K562 (cell line): ENCODE measurements at regions not wholly inside any gene's neighbourhood (a gene's known extent, or its start where the extent isn't known, plus 50 kb on each side); places are given as distances from the start of the nearest gene placed in this dataset.

ENCODE experiments used
- ATAC-seq: fragments of 200-7000 bp; cut with Tn5 transposase; 3 replicates; pipeline ENCODE4 v1.9.1; 2020; ENCODE audit warnings: moderate library complexity
- BruUV-seq: library from RNA; stranded (reverse); fragments of 400-500 nt; replicated peaks from 2 replicates; lab custom pipeline; 2021; lab: Mats Ljungman, UMichigan
- CTCF ChIA-PET: fragments of 300-600 bp; formaldehyde crosslinking; extraction: SDS; loops from one replicate; lab custom pipeline; 2021; ENCODE audit warnings: low intra/inter-chr PET ratio; lab: Yijun Ruan, JAX
- POLR2A ChIA-PET: fragments of 300-600, 350-650 bp; sonication (Branson Sonifier 250); formaldehyde crosslinking; extraction: SDS; loops from one replicate; lab custom pipeline; 2021; ENCODE audit warnings: antibody characterized with exemption, inconsistent platforms; lab: Yijun Ruan, JAX
- DNase-seq, 4 experiments: peaks; one replicate each; pipeline versions ENCODE4 v3.0.0 to v3.0.0-alpha.2; 2011 to 2018; ENCODE audit warnings: low spot score in 3 of 4, mixed read lengths in 3 of 4; ENCODE audit errors: extremely low read depth in 1 of 4
- FAIRE-seq: peaks from 2 replicates; lab custom pipeline; 2011; peaks lifted over from hg19 to GRCh38; lab: Jason Lieb, UNC
- H2AFZ ChIP-seq: 2 replicates; pipeline ENCODE4 v1.6.0; 2011; ENCODE audit warnings: low read depth, low read length, control low read depth, inconsistent platforms
- H3K27ac ChIP-seq: fragments of 200-600 bp; 3 replicates; pipeline ENCODE4 v1.8.0; 2011; ENCODE audit warnings: low read depth, mild to moderate bottlenecking, control low read depth, inconsistent platforms, low read length, moderate library complexity, mixed read lengths; ENCODE audit errors: extremely low read depth
- H3K27me3 ChIP-seq, 2 experiments: fragments of 300-600 bp in 1 of 2; 2 replicates in 1 of 2; 3 replicates in 1 of 2; pipeline versions ENCODE4 v1.6.0 to v1.8.0; 2011; ENCODE audit warnings: inconsistent platforms in 2 of 2, low read length in 2 of 2, mild to moderate bottlenecking in 1 of 2, mixed read lengths in 1 of 2, moderate library complexity in 1 of 2; ENCODE audit not compliant: control insufficient read depth in 2 of 2, insufficient read depth in 2 of 2
- H3K36me3 ChIP-seq: fragments of 300-600 bp; 3 replicates; pipeline ENCODE4 v1.8.0; 2011; ENCODE audit warnings: mild to moderate bottlenecking, low read length, inconsistent platforms; ENCODE audit not compliant: control insufficient read depth, insufficient read depth
- H3K4me1 ChIP-seq, 2 experiments: fragments of 200-600 bp in 1 of 2; replicated peaks in 1 of 2; 2 replicates in 1 of 2; 3 replicates in 1 of 2; pipeline versions ENCODE4 v1.5.1 to v1.8.0; 2011; ENCODE audit warnings: inconsistent platforms in 2 of 2, low read length in 2 of 2, mild to moderate bottlenecking in 1 of 2, mixed read lengths in 1 of 2, moderate library complexity in 1 of 2; ENCODE audit not compliant: control insufficient read depth in 2 of 2, insufficient read depth in 2 of 2
- H3K4me2 ChIP-seq: 2 replicates; pipeline ENCODE4 v1.6.1; 2011; ENCODE audit warnings: low read length, control low read depth, inconsistent platforms, mixed read lengths; ENCODE audit not compliant: insufficient read depth
- H3K4me3 ChIP-seq: fragments of 200-600 bp; sonication (generic), shearing (Covaris generic); 2 replicates; pipeline ENCODE4 v1.5.1; 2016; ENCODE audit warnings: control low read depth, inconsistent platforms
- H3K79me2 ChIP-seq: fragments of 200-600 bp; 3 replicates; pipeline ENCODE4 v1.8.0; 2011; ENCODE audit warnings: low read length, inconsistent platforms; ENCODE audit not compliant: control insufficient read depth, insufficient read depth
- H3K9ac ChIP-seq, 2 experiments: 2 replicates each; pipeline versions ENCODE4 v1.6.0 to v1.6.1; 2011; ENCODE audit warnings: low read depth in 2 of 2, low read length in 2 of 2, control low read depth in 1 of 2, inconsistent platforms in 1 of 2, mild to moderate bottlenecking in 1 of 2, mixed read lengths in 1 of 2; ENCODE audit not compliant: insufficient read depth in 1 of 2
- H3K9me1 ChIP-seq: one replicate; pipeline ENCODE4 v1.6.0; 2011; ENCODE audit warnings: inconsistent platforms, mild to moderate bottlenecking, low read length, moderate library complexity; ENCODE audit not compliant: control insufficient read depth, insufficient read depth
- H3K9me3 ChIP-seq: replicated peaks from 2 replicates; pipeline ENCODE4 v1.5.1; 2011; ENCODE audit warnings: low read depth, low read length, inconsistent platforms; ENCODE audit not compliant: control insufficient read depth, insufficient read depth
- H4K20me1 ChIP-seq: replicated peaks from 2 replicates; pipeline ENCODE4 v1.6.1; 2011; ENCODE audit warnings: low read length, inconsistent platforms, mixed read lengths; ENCODE audit not compliant: control insufficient read depth, insufficient read depth
- CEBPZ ChIP-seq: fragments of 150-350 bp; IDR thresholded peaks from 2 replicates; pipeline ENCODE4 v1.6.1; 2014; ENCODE audit warnings: low read depth, mild to moderate bottlenecking, low read length, borderline replicate concordance
- CSDE1 ChIP-seq, 2 experiments: fragments of 450-650 bp; IDR thresholded peaks; 2 replicates each; pipeline ENCODE4 v1.6.1; 2016; ENCODE audit warnings: mild to moderate bottlenecking in 1 of 2
- ELF4 ChIP-seq: fragments of 450-650 bp; formaldehyde crosslinking; IDR thresholded peaks from 2 replicates; pipeline ENCODE4 v1.4.0; 2022; ENCODE audit warnings: missing genetic modification characterization
- KLF10 ChIP-seq: fragments of 250-450 bp; sonication (Bioruptor Pico); IDR thresholded peaks from 2 replicates; pipeline ENCODE4 v1.6.1; 2021; ENCODE audit warnings: matching md5 sums
- POLR2AphosphoS5 ChIP-seq: IDR thresholded peaks from 2 replicates; pipeline ENCODE4 v1.6.1; 2011; ENCODE audit warnings: mild to moderate bottlenecking, low read depth, low read length, moderate library complexity; ENCODE audit not compliant: control insufficient read depth, insufficient read depth
- SLC30A9 ChIP-seq: fragments of 250-450 bp; sonication (Bioruptor Pico); IDR thresholded peaks from 2 replicates; pipeline ENCODE4 v1.8.0; 2022; ENCODE audit warnings: mild to moderate bottlenecking, moderate library complexity
- TFE3 ChIP-seq: fragments of 450-650 bp; formaldehyde crosslinking; IDR thresholded peaks from 2 replicates; pipeline ENCODE4 v1.4.0; 2020; ENCODE audit warnings: mild to moderate bottlenecking, mixed read lengths
- YBX1 ChIP-seq: fragments of 450-650 bp; IDR thresholded peaks from 2 replicates; pipeline ENCODE4 v1.7.1; 2016; ENCODE audit warnings: mild to moderate bottlenecking
- ZFX ChIP-seq: sonication (generic); formaldehyde crosslinking; IDR thresholded peaks from 2 replicates; pipeline ENCODE4 v1.8.0; 2022; ENCODE audit warnings: mild to moderate bottlenecking, missing genetic modification reagents, moderate library complexity
- ZNF121 ChIP-seq: sonication (generic); formaldehyde crosslinking; conservative IDR thresholded peaks from 2 replicates; pipeline ENCODE4 v1.8.0; 2022; ENCODE audit warnings: missing genetic modification reagents
- ZNF184 ChIP-seq: sonication (generic); formaldehyde crosslinking; IDR thresholded peaks from 2 replicates; pipeline ENCODE4 v1.5.0; 2020; ENCODE audit warnings: missing genetic modification reagents
- ZNF584 ChIP-seq: fragments of 200-800 bp; sonication (Bioruptor generic); IDR thresholded peaks from 2 replicates; pipeline ENCODE4 v1.6.1; 2016; ENCODE audit warnings: low read depth, mild to moderate bottlenecking, missing genetic modification characterization, missing compliant biosample characterization
- ZNF644 ChIP-seq: fragments of 200-800 bp; sonication (Bioruptor generic); IDR thresholded peaks from 2 replicates; pipeline ENCODE4 v1.6.1; 2016; ENCODE audit warnings: low read depth, missing genetic modification characterization, missing compliant biosample characterization
- ZNF695 ChIP-seq: fragments of 450-650 bp; formaldehyde crosslinking; IDR thresholded peaks from 2 replicates; pipeline ENCODE4 v1.4.0; 2020; ENCODE audit warnings: mild to moderate bottlenecking, moderate library complexity
- ZNF77 ChIP-seq: fragments of 250-450 bp; sonication (Bioruptor Pico); IDR thresholded peaks from 2 replicates; pipeline ENCODE4 v1.5.0; 2020
- ZNF778 ChIP-seq: fragments of 450-650 bp; formaldehyde crosslinking; IDR thresholded peaks from 2 replicates; pipeline ENCODE4 v1.4.0; 2020; ENCODE audit warnings: mild to moderate bottlenecking, moderate library complexity
- WGBS: fragments of 100-300 bp; shearing (Covaris generic); methylation state at CpG from one replicate; pipeline ENCODE4 v1.1.6; 2016; ENCODE audit warnings: low coverage, mixed read lengths; ENCODE audit not compliant: insufficient coverage; ENCODE audit errors: missing lambda C conversion rate; 5-methylcytosine and 5-hydroxymethylcytosine counted together
- in situ Hi-C: fragments of 300-500 bp; cut with MboI; formaldehyde crosslinking; loops from 4 replicates; pipeline ENCODE4 v1.15.0; 2018; ENCODE audit warnings: inconsistent platforms, mixed read lengths
- intact Hi-C: fragments of 100-400 bp; cut with micrococcal nuclease; formaldehyde crosslinking; loops from 2 replicates; pipeline ENCODE4 v1.14.2; 2022
- TF ChIP-seq, protein P1 (sequence below): sonication (generic); formaldehyde crosslinking; IDR thresholded peaks from 2 replicates; pipeline ENCODE4 v1.8.0; 2022; ENCODE audit warnings: mild to moderate bottlenecking, missing genetic modification reagents
- TF ChIP-seq, protein P2 (sequence below): fragments of 450-650 bp; IDR thresholded peaks from 2 replicates; pipeline ENCODE4 v1.6.1; 2014; ENCODE audit warnings: low read depth, mild to moderate bottlenecking, moderate library complexity, borderline replicate concordance

GRCh38 chr2:34736482-34736881, 1137.4 kb upstream of the FAM98A start:
- ChIA-PET CTCF (no interaction called here), POLR2A (no interaction called here)
- no peak for DNase-seq
- no peak for ATAC-seq
- Histone ChIP-seq H3K9me3 (0 out of 2 replicates have a peak, but pooled peaks cover 3% of the 10 kb centered on the region), H2AFZ (no peak overlapping the region), H3K4me3 (no peak overlapping the region), H3K4me1 (no peaks in the 10 kb centered on the region), H3K27ac (no peak overlapping the region), H3K9me1 (no peaks in the 10 kb centered on the region), H3K27me3 (no peaks in the 10 kb centered on the region), H3K79me2 (no peaks in the 10 kb centered on the region), H3K36me3 (no peaks in the 10 kb centered on the region), H3K9ac (no peak overlapping the region), H3K4me2 (no peak overlapping the region), H4K20me1 (no peaks in the 10 kb centered on the region)
- FAIRE-seq = no peak
- WGBS = 0% methylated on average over 2 of the region's 2 CpGs
- no TSS peak for BruUV-seq
- intact Hi-C loops (no loop called here), in situ Hi-C loops (no loop called here)
- TF ChIP-seq SLC30A9 (CRISPR knock-in tag) = no peak
- no peak for TF ChIP-seq ZNF644
- TF ChIP-seq, protein P1, sequence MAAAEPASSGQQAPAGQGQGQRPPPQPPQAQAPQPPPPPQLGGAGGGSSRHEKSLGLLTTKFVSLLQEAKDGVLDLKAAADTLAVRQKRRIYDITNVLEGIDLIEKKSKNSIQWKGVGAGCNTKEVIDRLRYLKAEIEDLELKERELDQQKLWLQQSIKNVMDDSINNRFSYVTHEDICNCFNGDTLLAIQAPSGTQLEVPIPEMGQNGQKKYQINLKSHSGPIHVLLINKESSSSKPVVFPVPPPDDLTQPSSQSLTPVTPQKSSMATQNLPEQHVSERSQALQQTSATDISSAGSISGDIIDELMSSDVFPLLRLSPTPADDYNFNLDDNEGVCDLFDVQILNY (CRISPR knock-in tag) = no peak
- no peak for TF ChIP-seq ZNF121
- TF ChIP-seq POLR2AphosphoS5 = no peak
- TF ChIP-seq, protein P2, sequence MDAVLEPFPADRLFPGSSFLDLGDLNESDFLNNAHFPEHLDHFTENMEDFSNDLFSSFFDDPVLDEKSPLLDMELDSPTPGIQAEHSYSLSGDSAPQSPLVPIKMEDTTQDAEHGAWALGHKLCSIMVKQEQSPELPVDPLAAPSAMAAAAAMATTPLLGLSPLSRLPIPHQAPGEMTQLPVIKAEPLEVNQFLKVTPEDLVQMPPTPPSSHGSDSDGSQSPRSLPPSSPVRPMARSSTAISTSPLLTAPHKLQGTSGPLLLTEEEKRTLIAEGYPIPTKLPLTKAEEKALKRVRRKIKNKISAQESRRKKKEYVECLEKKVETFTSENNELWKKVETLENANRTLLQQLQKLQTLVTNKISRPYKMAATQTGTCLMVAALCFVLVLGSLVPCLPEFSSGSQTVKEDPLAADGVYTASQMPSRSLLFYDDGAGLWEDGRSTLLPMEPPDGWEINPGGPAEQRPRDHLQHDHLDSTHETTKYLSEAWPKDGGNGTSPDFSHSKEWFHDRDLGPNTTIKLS = no peak
- no peak for TF ChIP-seq CEBPZ
- no peak for TF ChIP-seq ELF4 (CRISPR knock-in tag)
- TF ChIP-seq ZNF584 (CRISPR knock-in tag) = no peak
- no peak for TF ChIP-seq ZFX (CRISPR knock-in tag)
- TF ChIP-seq ZNF77 (CRISPR knock-in tag) = no peak
- no peak for TF ChIP-seq CSDE1 (IDR thresholded peaks at IDR 0.05)
- no peak for TF ChIP-seq ZNF184 (CRISPR knock-in tag)
- no peak for TF ChIP-seq ZNF778 (CRISPR knock-in tag)
- TF ChIP-seq KLF10 (CRISPR knock-in tag) = no peak
- no peak for TF ChIP-seq YBX1
- no peak for TF ChIP-seq TFE3 (CRISPR knock-in tag)
- TF ChIP-seq ZNF695 = no peak
